ENCODE measurements at regions not wholly inside any gene's neighbourhood (a gene's known extent, or its start where the extent isn't known, plus 50 kb on each side); places are given as distances from the start of the nearest gene placed in this dataset.

DNA sequence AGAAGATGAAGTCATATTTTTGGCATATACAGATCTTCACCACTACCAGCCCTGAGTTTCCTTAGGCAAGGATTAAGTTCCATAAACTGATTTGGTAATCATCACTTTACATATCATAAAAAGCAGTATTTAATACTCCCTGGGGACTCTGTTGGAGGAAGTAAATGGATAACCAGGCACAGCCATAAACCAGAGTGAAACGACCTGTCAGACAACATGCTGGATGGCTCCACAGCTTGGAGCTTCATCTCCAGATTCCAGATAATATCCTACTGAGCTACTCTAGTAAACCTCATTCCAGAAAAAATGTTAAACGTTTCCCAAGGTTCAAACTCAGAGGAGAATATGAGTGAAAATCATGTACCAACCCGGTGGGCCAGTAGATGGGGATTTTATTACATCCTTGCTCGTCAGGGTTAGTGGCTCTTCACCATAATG, 109.2 kb downstream of the BASP1 start:
- TF ChIP-seq EP300 (IDR thresholded peaks at IDR 0.05; ENCODE audit: borderline replicate concordance) (no peak), CREB1 (IDR thresholded peaks at IDR 0.05; ENCODE audit: low read depth) (no peak), ZBTB7A (IDR thresholded peaks at IDR 0.05; ENCODE audit: low read depth) (no peak), TEAD4 (IDR thresholded peaks at IDR 0.05) (no peak)

DNA sequence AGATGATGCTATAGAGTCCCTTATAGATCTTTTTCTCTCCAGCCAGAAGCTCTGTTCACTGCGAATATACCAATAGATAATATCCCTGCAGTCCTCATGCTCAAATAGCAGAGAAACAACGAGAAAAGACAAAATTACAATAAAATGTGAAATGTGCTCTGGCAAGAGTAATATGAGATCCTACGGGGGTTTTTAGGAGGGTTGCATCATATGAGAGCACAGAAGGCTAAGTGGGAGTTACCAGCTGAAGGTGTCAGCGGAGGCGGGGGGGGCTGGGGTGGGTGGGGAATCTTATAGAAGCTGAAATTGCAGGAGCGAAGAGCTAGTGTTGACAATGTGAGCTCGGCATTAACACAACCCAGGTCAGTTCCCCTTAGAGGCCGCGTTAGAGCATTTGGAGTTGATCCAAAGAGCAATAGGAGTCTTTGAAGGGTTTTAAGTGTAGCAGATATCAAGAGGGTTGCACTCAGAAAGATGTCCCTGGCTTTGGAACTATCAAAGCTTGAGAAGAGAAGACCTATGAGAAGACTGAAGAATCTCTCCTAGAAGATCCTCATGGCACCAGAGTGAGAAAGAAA, 109.7 kb downstream of the BASP1 start:
- TF ChIP-seq TAF1 (IDR thresholded peaks at IDR 0.05; ENCODE audit: low read depth), result no peak
- no peak for TF ChIP-seq TCF12 (IDR thresholded peaks at IDR 0.05; ENCODE audit: low read depth)
- no peak for TF ChIP-seq ZBTB7A (IDR thresholded peaks at IDR 0.05; ENCODE audit: low read depth)
- no peak for TF ChIP-seq NFIC (IDR thresholded peaks at IDR 0.05)
- no peak for TF ChIP-seq EGR1 (IDR thresholded peaks at IDR 0.05)
- TF ChIP-seq, protein P1, sequence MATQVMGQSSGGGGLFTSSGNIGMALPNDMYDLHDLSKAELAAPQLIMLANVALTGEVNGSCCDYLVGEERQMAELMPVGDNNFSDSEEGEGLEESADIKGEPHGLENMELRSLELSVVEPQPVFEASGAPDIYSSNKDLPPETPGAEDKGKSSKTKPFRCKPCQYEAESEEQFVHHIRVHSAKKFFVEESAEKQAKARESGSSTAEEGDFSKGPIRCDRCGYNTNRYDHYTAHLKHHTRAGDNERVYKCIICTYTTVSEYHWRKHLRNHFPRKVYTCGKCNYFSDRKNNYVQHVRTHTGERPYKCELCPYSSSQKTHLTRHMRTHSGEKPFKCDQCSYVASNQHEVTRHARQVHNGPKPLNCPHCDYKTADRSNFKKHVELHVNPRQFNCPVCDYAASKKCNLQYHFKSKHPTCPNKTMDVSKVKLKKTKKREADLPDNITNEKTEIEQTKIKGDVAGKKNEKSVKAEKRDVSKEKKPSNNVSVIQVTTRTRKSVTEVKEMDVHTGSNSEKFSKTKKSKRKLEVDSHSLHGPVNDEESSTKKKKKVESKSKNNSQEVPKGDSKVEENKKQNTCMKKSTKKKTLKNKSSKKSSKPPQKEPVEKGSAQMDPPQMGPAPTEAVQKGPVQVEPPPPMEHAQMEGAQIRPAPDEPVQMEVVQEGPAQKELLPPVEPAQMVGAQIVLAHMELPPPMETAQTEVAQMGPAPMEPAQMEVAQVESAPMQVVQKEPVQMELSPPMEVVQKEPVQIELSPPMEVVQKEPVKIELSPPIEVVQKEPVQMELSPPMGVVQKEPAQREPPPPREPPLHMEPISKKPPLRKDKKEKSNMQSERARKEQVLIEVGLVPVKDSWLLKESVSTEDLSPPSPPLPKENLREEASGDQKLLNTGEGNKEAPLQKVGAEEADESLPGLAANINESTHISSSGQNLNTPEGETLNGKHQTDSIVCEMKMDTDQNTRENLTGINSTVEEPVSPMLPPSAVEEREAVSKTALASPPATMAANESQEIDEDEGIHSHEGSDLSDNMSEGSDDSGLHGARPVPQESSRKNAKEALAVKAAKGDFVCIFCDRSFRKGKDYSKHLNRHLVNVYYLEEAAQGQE (IDR thresholded peaks at IDR 0.05; ENCODE audit: low read depth), result no peak
- TF ChIP-seq RAD21 (IDR thresholded peaks at IDR 0.05; ENCODE audit: low read depth), result no peak
- no peak for TF ChIP-seq CEBPB (IDR thresholded peaks at IDR 0.05)
- TF ChIP-seq EP300 (IDR thresholded peaks at IDR 0.05; ENCODE audit: borderline replicate concordance), result no peak
- TF ChIP-seq, protein P2, sequence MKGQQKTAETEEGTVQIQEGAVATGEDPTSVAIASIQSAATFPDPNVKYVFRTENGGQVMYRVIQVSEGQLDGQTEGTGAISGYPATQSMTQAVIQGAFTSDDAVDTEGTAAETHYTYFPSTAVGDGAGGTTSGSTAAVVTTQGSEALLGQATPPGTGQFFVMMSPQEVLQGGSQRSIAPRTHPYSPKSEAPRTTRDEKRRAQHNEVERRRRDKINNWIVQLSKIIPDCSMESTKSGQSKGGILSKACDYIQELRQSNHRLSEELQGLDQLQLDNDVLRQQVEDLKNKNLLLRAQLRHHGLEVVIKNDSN (IDR thresholded peaks at IDR 0.05), result no peak
- no peak for TF ChIP-seq TEAD4 (IDR thresholded peaks at IDR 0.05)
- TF ChIP-seq YY1 (IDR thresholded peaks at IDR 0.05; ENCODE audit: low read depth), result no peak
- TF ChIP-seq FOXM1 (IDR thresholded peaks at IDR 0.05; ENCODE audit: borderline replicate concordance, low read depth), result no peak
- no peak for TF ChIP-seq CREB1 (IDR thresholded peaks at IDR 0.05; ENCODE audit: low read depth)
- TF ChIP-seq, protein P3, sequence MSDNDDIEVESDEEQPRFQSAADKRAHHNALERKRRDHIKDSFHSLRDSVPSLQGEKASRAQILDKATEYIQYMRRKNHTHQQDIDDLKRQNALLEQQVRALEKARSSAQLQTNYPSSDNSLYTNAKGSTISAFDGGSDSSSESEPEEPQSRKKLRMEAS (IDR thresholded peaks at IDR 0.05), result no peak

DNA sequence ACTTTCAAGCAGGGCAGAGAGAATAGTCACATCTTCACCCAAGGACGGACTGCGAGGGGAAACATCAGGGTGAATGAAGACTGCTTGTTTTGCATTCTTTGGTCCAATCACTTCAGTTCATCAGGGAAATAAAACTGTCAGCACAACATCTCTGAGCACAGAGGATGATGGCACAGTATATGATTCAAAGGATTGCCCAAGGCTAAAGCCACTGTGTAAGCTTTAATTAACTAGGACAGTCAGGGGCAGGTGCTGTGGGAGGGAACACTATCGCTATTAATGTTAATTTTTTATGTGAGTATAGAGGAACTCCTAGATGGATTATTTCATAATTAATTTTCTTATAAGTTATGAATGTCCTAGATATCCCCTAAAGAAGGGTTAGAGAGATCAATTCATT, 112.1 kb downstream of the BASP1 start:
- no peak for TF ChIP-seq TAF1 (IDR thresholded peaks at IDR 0.05; ENCODE audit: low read depth)
- TF ChIP-seq EP300 (IDR thresholded peaks at IDR 0.05; ENCODE audit: borderline replicate concordance), result no peak
- no peak for TF ChIP-seq FOXM1 (IDR thresholded peaks at IDR 0.05; ENCODE audit: borderline replicate concordance, low read depth)
- TF ChIP-seq NFIC (IDR thresholded peaks at IDR 0.05), result no peak
- no peak for TF ChIP-seq TEAD4 (IDR thresholded peaks at IDR 0.05)
- TF ChIP-seq RAD21 (IDR thresholded peaks at IDR 0.05; ENCODE audit: low read depth), result no peak
- TF ChIP-seq, protein P2 (IDR thresholded peaks at IDR 0.05), result no peak
- no peak for TF ChIP-seq TCF12 (IDR thresholded peaks at IDR 0.05; ENCODE audit: low read depth)
- no peak for TF ChIP-seq CREB1 (IDR thresholded peaks at IDR 0.05; ENCODE audit: low read depth)
- TF ChIP-seq YY1 (IDR thresholded peaks at IDR 0.05; ENCODE audit: low read depth), result no peak
- TF ChIP-seq, protein P1 (IDR thresholded peaks at IDR 0.05; ENCODE audit: low read depth), result no peak
- TF ChIP-seq, protein P3 (IDR thresholded peaks at IDR 0.05), result no peak
- no peak for TF ChIP-seq CEBPB (IDR thresholded peaks at IDR 0.05)
- TF ChIP-seq EGR1 (IDR thresholded peaks at IDR 0.05), result no peak
- no peak for TF ChIP-seq ZBTB7A (IDR thresholded peaks at IDR 0.05; ENCODE audit: low read depth)

DNA sequence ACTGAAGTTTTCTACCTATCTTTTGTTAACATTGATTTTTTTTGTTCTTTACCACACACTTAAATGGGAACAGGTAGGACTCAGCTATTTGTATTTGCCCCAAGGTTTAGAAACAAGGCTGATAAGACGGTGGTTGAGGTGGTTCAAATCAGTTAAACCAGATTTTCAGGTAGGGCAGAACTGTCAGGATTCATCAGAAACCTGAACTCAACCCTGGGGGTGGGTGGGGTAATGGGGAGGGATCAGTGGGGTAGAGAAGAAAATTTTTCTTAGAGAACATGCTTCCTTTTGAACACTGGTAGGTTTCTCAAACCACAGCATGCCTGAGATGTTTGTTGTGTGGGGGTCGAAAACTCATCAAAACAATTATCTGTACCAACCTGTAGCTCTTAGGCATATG, 113.0 kb downstream of the BASP1 start:
- TF ChIP-seq EGR1 (IDR thresholded peaks at IDR 0.05) (no peak), ZBTB7A (IDR thresholded peaks at IDR 0.05; ENCODE audit: low read depth) (no peak), CEBPB (IDR thresholded peaks at IDR 0.05) (no peak), TCF12 (IDR thresholded peaks at IDR 0.05; ENCODE audit: low read depth) (no peak), NFIC (IDR thresholded peaks at IDR 0.05) (no peak), EP300 (IDR thresholded peaks at IDR 0.05; ENCODE audit: borderline replicate concordance) (no peak), FOXM1 (IDR thresholded peaks at IDR 0.05; ENCODE audit: borderline replicate concordance, low read depth) (no peak), TEAD4 (IDR thresholded peaks at IDR 0.05) (no peak), RAD21 (IDR thresholded peaks at IDR 0.05; ENCODE audit: low read depth) (no peak), TAF1 (IDR thresholded peaks at IDR 0.05; ENCODE audit: low read depth) (no peak)
- TF ChIP-seq, protein P2 (IDR thresholded peaks at IDR 0.05), result no peak
- TF ChIP-seq, protein P1 (IDR thresholded peaks at IDR 0.05; ENCODE audit: low read depth), result no peak
- TF ChIP-seq, protein P3 (IDR thresholded peaks at IDR 0.05), result no peak

All from Ishikawa (cell line).